ENCODE measurements at regions not wholly inside any gene's neighbourhood (a gene's known extent, or its start where the extent isn't known, plus 50 kb on each side); places are given as distances from the start of the nearest gene placed in this dataset.

GRCh38 chr4:72744103-72744725 is 175.2 kb upstream of the ADAMTS3 start:
- no peak overlapping the region for H3K27ac ChIP-seq
- no peak for DNase-seq
- no peak overlapping the region for H3K4me3 ChIP-seq
- TF ChIP-seq POLR2A (IDR thresholded peaks at IDR 0.05) (no peak), CTCF (IDR thresholded peaks at IDR 0.05) (no peak)
- H3K27me3 ChIP-seq: no peaks in the 10 kb centered on the region
- H3K9me3 ChIP-seq: peaks cover 0 to 3% (median 0%) of the 10 kb centered on the region in 4 donors
- H3K36me3 ChIP-seq: no peaks in the 10 kb centered on the region
- H3K4me1 ChIP-seq: no peaks in the 10 kb centered on the region

GRCh38 chr4:72743078-72743477 is 174.1 kb upstream of the ADAMTS3 start:
- Histone ChIP-seq H3K4me1 (no peaks in the 10 kb centered on the region), H3K27ac (no peak overlapping the region), H3K27me3 (no peaks in the 10 kb centered on the region), H3K36me3 (no peaks in the 10 kb centered on the region), H3K4me3 (no peak overlapping the region), H3K9me3 (peaks cover 0 to 3% (median 0%) of the 10 kb centered on the region in 4 donors)
- DNase-seq: no peak
- TF ChIP-seq POLR2A (IDR thresholded peaks at IDR 0.05) (no peak), CTCF (IDR thresholded peaks at IDR 0.05) (no peak)

- TF ChIP-seq POLR2A (IDR thresholded peaks at IDR 0.05): no peak
- TF ChIP-seq CTCF (IDR thresholded peaks at IDR 0.05): no peak
- no peaks in the 10 kb centered on the region for H3K9me3 ChIP-seq
- H3K27me3 ChIP-seq: no peaks in the 10 kb centered on the region
- no peaks in the 10 kb centered on the region for H3K4me1 ChIP-seq
- H3K36me3 ChIP-seq: no peaks in the 10 kb centered on the region
- H3K4me3 ChIP-seq: no peak overlapping the region
- no peak for DNase-seq
- H3K27ac ChIP-seq: no peak overlapping the region
Measured at GRCh38 chr4:72715299-72715698, 146.3 kb upstream of the ADAMTS3 start.

GRCh38 chr4:72714482-72715279 is 145.7 kb upstream of the ADAMTS3 start:
- Histone ChIP-seq H3K9me3 (no peaks in the 10 kb centered on the region), H3K4me3 (no peak overlapping the region), H3K27me3 (no peaks in the 10 kb centered on the region), H3K4me1 (no peaks in the 10 kb centered on the region), H3K36me3 (no peaks in the 10 kb centered on the region), H3K27ac (no peak overlapping the region)
- no peak for TF ChIP-seq POLR2A (IDR thresholded peaks at IDR 0.05)
- TF ChIP-seq CTCF (IDR thresholded peaks at IDR 0.05): no peak
- DNase-seq: no peak

- no peaks in the 10 kb centered on the region for H3K4me1 ChIP-seq
- H3K9me3 ChIP-seq: no peaks in the 10 kb centered on the region
- no peaks in the 10 kb centered on the region for H3K27me3 ChIP-seq
- no peak overlapping the region for H3K27ac ChIP-seq
- no peaks in the 10 kb centered on the region for H3K36me3 ChIP-seq
- no peak overlapping the region for H3K4me3 ChIP-seq
- no peak for DNase-seq
- no peak for TF ChIP-seq POLR2A (IDR thresholded peaks at IDR 0.05)
- no peak for TF ChIP-seq CTCF (IDR thresholded peaks at IDR 0.05)
Measured at GRCh38 chr4:72712997-72713396, 144.0 kb upstream of the ADAMTS3 start.

Data from Peyer's patch (tissue), 4 donors.